GM18517 (cell line): ENCODE measurements at regions not wholly inside any gene's neighbourhood (a gene's known extent, or its start where the extent isn't known, plus 50 kb on each side); places are given as distances from the start of the nearest gene placed in this dataset.

Source experiments
- ATAC-seq: cut with Tn5 transposase; IDR thresholded peaks from one replicate; pipeline ENCODE4 v1.9.1; 2021; ENCODE audit warnings: mild to moderate bottlenecking, moderate library complexity; ENCODE audit not compliant: unreplicated experiment

GRCh38 chr1:209399800-209400199 is 183.7 kb upstream of the CAMK1G start:
- ATAC-seq = no peak

DNA sequence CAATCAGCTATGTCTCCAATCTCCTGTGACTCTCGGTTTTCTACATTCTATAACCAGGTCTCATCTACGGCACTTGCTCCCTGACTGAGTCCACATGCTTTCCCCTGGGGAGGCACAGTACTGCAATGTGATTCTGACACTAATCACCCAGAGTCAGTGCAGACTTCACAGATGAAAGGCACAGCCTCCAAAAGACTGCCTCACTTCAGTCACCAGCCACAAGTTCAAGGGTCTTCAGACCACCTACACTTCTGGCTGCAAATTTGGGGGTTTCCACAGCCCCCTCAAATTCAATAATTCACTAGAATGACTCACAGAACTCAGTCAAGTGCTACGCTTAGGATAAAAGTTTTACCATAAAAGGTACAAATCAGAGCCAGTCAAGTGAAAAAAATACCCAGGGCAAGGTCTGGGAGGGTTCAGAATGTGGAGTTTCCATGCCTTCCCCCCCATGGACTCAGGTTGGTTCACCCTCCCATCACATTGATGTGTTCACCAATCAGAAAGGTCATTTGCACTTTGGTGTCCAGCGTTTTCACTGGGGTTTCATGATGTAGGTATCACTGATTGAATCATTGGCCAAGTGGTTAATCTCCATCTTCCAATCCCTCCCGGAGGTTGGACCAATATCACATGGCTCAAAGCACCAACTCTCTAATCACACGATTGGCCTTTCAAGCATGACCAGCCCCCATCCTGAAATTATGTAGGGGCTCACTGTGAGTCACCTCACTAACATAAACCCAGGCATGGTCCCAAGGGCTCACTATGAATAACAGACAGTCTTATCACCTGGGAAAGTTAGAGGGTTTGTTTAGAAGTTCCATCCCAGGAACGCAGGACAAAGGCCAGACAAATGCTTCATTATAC is 182.9 kb upstream of the CAMK1G start:
- no peak for ATAC-seq

GRCh38 chr1:209402697-209403096 is 180.8 kb upstream of the CAMK1G start:
- ATAC-seq = no peak

GRCh38 chr1:209403921-209404320 is 179.6 kb upstream of the CAMK1G start:
- ATAC-seq = no peak

DNA sequence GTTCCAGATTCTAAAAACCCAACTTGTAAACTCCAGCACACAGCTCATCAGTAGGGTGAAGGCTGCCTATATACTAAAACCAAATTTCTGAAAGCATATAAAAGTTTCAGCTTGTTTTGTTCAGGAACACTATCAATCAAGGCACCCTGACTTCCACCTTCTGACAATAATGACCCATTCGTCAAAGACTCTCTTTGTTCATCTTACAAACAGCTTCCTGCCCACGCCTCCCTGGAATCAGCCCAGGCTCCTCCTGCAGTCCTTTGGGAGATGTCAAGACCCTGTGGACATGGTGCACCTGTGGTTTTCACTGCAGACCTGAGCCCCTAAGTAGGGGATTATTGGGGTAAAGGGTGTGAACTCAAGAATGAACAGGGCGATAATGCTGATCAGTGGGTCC is 178.9 kb upstream of the CAMK1G start:
- no peak for ATAC-seq

GRCh38 chr1:209405183-209405814 is 178.2 kb upstream of the CAMK1G start:
- ATAC-seq = no peak

GRCh38 chr1:209406168-209406567 is 177.3 kb upstream of the CAMK1G start:
- ATAC-seq = no peak

- ATAC-seq = no peak
These were observed 176.9 kb upstream of the CAMK1G start for GRCh38 chr1:209406595-209406994.

- no peak for ATAC-seq
These were observed 173.7 kb upstream of the CAMK1G start for GRCh38 chr1:209409780-209410179.

GRCh38 chr1:209411491-209411929 is 172.0 kb upstream of the CAMK1G start:
- no peak for ATAC-seq

DNA sequence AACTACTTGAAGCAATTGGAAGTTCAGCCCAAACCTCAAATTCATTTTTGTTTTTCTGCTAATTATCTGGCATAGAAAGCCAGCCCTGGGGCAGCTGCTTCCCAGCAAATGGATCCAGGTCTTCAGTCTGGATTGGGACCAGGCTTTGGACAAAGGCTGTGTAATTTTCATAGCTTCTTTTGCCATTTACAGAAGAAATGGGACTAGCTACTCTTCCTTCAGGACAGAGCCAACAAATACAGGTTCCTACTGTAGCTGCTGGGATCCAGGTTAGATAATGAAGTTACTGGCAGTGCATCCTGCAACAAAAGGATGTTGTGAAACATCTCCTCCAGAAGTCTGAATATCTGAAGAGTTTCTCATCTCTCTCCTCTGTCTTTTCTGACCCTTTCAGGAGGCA is 171.5 kb upstream of the CAMK1G start:
- ATAC-seq = no peak

DNA sequence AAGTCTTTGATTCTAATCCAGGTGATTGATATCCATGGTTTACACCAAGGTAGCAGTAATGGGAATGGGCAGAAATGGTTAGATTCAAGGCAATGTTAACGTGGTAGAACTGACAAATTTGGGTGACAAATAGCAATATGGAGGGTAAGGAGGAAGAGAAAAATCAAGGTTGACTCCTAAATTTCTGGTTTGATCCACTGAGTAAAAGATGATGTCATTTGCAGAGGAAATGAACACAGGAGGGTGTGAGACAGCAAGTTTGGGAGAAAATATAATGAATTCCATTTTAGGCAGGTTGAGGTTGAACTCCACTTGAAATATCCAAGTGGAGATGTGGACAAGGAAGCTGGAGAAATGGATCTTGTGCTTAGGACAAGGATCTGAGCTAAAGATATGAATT is 170.9 kb upstream of the CAMK1G start:
- no peak for ATAC-seq

DNA sequence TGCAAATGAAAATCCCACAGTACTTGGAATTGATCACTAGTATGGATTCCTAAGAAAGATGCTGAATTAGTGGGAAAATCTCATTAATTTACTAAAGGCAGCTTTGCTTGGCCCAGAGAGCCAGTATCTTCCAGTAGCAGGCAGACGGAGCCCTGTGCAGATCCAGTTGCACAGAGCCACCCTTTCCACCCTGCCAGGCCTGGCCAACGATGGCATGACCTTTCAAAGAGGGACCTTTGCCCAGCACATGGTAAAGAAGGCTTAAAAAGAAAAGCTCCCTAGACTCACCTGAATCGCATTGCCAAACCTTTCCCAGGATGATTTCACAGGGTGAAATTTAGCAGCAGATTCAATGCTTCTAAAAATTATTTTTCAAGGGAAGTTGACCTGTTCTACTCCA is 170.5 kb upstream of the CAMK1G start:
- no peak for ATAC-seq

DNA sequence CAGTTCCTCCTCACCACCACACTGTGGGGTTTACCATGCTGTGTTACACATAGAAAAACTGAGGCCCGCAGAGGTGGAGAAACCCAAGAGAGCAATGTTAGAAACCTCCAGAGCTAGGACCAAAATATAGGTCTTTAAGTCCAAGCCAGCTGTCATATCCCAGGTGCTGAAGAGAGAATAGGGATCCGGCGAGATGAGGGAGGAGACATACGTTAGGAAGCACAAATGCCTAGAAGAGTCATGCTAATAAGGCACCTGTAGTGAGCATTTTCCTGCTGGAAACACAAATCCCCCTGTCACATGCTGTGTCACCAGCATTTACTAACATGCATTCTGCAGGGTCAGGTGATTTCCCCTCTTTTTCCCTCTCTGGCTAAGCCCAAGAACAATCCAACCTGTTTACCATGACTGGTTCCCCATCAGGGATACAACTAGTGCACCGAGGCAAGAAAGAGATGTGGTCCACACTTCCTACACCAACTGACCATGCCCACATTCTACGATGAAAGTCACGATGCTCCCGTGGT is 168.6 kb upstream of the CAMK1G start:
- no peak for ATAC-seq

- ATAC-seq = no peak
These were observed 167.5 kb upstream of the CAMK1G start for GRCh38 chr1:209416039-209416438.

- ATAC-seq = no peak
These were observed 166.8 kb upstream of the CAMK1G start for GRCh38 chr1:209416716-209417115.

GRCh38 chr1:209417761-209418160 is 165.8 kb upstream of the CAMK1G start:
- ATAC-seq = no peak

DNA sequence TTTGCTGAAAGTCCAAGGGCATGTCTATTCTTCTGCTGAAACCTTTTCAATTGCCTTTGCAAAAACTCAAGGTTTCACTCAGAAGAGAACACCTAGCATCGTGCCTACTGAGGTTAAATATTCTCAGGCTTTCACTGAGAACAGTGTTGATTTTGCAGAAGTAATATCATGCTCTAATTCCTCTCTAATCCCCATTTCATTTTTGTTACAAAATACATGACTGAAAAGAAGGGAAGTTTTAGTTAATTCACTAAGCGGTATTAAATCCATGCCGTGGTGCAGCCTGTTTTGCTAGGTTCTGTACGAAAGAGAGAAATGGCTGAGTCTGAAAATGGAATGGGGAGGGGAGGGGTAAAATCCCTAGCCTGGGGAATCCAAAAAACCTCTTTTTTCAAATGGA is 163.2 kb upstream of the CAMK1G start:
- no peak for ATAC-seq

DNA sequence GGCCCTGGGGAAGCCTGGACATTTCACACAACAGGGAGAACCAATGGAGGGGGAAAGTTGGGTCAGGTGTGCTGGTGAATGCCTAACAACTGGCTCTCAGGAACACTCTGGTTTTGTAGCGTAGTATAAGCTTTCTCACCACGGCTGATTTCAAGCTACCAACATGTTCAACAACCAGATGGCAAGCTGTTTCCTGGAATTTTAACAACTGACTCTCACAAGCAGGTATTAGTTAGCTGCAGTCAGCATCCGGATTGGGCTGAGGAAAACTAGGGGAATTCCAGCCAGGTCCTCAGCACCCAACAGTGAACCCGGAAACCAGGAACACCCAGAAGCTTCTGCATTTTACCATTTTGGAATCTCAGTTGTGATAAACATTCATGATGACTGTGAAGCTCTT is 162.3 kb upstream of the CAMK1G start:
- ATAC-seq = no peak

DNA sequence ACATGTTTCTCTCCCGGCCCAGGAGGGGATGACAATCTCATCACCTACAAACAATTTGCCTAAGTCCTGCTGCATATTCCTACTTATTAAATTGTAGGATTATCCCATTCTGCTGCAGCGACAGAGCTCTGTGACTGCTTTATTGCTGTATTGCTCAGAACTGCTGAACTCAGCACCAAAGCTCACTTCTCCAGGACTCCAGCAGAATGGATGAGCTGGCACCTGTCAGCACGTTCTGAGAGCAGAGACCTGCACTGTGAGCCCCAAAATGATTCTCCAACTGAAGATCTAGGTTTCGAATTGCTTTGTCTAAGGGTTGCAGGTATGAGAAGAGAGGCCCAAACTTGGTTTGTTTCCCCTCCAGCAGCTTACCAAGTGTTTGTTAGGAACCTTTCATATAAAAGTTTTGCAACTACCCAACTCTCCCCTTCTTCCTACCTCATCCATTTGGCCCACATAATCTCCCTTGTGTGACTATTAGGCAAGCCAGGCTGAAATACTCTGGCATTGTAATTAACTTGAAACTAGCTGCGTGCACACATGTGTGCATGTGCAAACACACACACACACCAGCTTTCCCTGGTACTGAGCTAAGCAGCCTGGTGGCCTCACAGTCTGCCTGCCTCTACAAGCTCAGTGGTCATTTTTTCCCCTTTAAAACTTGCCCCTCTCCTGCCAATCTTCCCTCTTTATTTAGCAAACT is 161.4 kb upstream of the CAMK1G start:
- no peak for ATAC-seq

GRCh38 chr1:209425959-209426358 is 157.6 kb upstream of the CAMK1G start:
- ATAC-seq = no peak

- no peak for ATAC-seq
These were observed 156.2 kb upstream of the CAMK1G start for GRCh38 chr1:209427277-209427676.
